Heart right ventricle (tissue), 16 donors: ENCODE measurements at regions not wholly inside any gene's neighbourhood (a gene's known extent, or its start where the extent isn't known, plus 50 kb on each side); places are given as distances from the start of the nearest gene placed in this dataset.

ENCODE experiments used
- ATAC-seq, 8 donors: fragments of 200-7000 bp; cut with Tn5 transposase; one replicate each; pipeline ENCODE4 v1.9.1; 2020; ENCODE audit warnings: mild to moderate bottlenecking in 8 of 8, moderate library complexity in 8 of 8, moderate number of reproducible peaks in 1 of 8
- DNase-seq, 2 donors: peaks; one replicate each; pipeline ENCODE4 v3.0.0-alpha.2; 2020
- H3K27ac ChIP-seq, 10 donors: fragments of 200-600 bp; sonication (generic) in 2 of 10; one replicate each; pipeline versions ENCODE4 v1.5.0 to v1.8.0; 2020 to 2022; ENCODE audit warnings: mild to moderate bottlenecking in 3 of 10
- H3K27me3 ChIP-seq, 7 donors: fragments of 200-600 bp; one replicate each; pipeline ENCODE4 v1.8.0; 2021 to 2022; ENCODE audit warnings: mild to moderate bottlenecking in 2 of 7
- H3K36me3 ChIP-seq, 9 donors: fragments of 200-600 bp; sonication (generic) in 1 of 9; one replicate each; pipeline versions ENCODE4 v1.5.0 to v1.8.0; 2020 to 2022; ENCODE audit warnings: mild to moderate bottlenecking in 2 of 9
- H3K4me1 ChIP-seq, 9 donors: fragments of 200-600 bp; sonication (generic) in 1 of 9; one replicate each; pipeline versions ENCODE4 v1.5.0 to v1.8.0; 2020 to 2022; ENCODE audit warnings: mild to moderate bottlenecking in 4 of 9
- H3K4me3 ChIP-seq, 10 donors: fragments of 200-600 bp; sonication (generic) in 2 of 10; one replicate each; pipeline versions ENCODE4 v1.5.0 to v1.8.0; 2020 to 2022; ENCODE audit warnings: mild to moderate bottlenecking in 7 of 10, moderate library complexity in 2 of 10
- H3K9me3 ChIP-seq, 11 donors: fragments of 200-600 bp in 10 of 11; sonication (generic) in 2 of 11; one replicate each; pipeline versions ENCODE4 v1.5.0 to v1.8.0; 2013 to 2022; ENCODE audit warnings: mild to moderate bottlenecking in 2 of 11, control low read depth in 1 of 11, moderate library complexity in 1 of 11
- CTCF ChIP-seq, 9 donors: fragments of 200-600 bp; sonication (generic) in 2 of 9; IDR thresholded peaks; one replicate each; pipeline versions ENCODE4 v1.5.0 to v1.8.0; 2021 to 2022; ENCODE audit warnings: antibody characterized with exemption in 9 of 9, mild to moderate bottlenecking in 5 of 9, moderate library complexity in 1 of 9
- WGBS, 2 donors: extraction: QIAGEN DNeasy Blood & Tissue Kit; methylation state at CpG; one replicate each; pipeline ENCODE4 v1.1.7; 2013; ENCODE audit warnings: inconsistent platforms in 1 of 2; 5-methylcytosine and 5-hydroxymethylcytosine counted together
- intact Hi-C, 10 donors: fragments of 100-400 bp; cut with DNase I; formaldehyde crosslinking; loops; one replicate each; pipeline versions ENCODE4 v1.11.1 to v1.14.2; 2022
- donor health status: Arrhythmogenic right ventricular cardiomyopathy.
- donor health status: ischemic (EF 13 %, LVEDD 7.1; RV severe dilation, severe dysfunction).
- donor health status: healthy with polysubstance abuse.
- donor health status: DM: no; HTN: yes; CAD: no.
- donor health status: DM: no; HTN: no; CAD: no.
- donor health status: ischemic (EF 25% LVEDD 6.9; RV normal size, moderate dysfunction).
- donor health status: ischemic (EF 25% LVEDD 5.7; RV mildly dilated, moderate dysfunction).
- donor health status: healthy.
- donor health status: DM: yes; HTN: yes; CAD: no.
- donor health status: Ischemic cardiomyopathy.
- donor health status: ischemic (EF 35%, LVEDD 5.7; RV mildly dilated, moderate dysfunction).
- donor health status: nonischemic (EF 11% LVEDD 7.7; RV severe dilation, severe dysfunction).
- donor health status: DM: yes; HTN: yes; CAD: no.
- donor health status: PGD.
- donor health status: ischemic (EF 29% LVEDD 5.4; RV normal size, mild dysfunction).
- donor health status: nonischemic (EF 23%, LVEDD 6.1; RV moderate dilation, normal function).

DNA sequence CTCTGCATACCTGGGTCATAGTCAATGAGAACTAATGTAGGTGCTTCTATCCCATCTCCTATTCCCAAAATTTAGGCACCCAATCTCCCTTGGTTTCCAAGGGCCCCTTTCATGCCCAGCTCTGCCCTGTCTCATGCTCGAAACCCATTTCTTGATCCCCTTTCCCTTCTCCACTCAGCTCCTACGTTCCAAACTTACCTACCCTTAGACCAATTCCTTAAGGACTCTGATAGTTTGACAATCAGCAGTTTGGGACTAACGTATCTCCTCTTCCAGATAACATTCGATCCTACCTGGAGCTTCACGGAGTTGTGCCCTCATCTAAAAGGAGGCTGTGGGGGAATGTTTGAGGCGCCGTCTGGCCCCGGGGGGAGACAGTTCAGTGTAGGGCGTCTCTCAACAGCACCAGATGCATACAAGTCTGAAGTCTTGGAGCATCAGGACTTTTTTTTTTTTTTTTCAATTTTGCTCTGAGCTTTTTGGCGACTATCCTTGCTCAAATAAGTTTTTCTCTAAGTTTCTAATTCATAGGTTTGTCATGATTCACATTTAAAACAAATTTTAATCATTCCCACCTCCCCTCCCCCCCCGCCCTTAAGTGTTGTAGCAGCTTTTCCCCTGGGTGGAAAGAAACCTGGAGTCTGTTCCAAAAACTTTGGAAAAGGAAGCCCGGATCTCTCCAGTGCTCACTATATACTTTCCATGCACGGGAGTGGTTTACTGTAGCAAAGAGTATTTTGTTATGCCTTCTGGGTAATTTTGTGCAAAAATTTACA lies 141.2 kb upstream of the LGALSL start:
- Histone ChIP-seq H3K36me3 (no peaks in the 10 kb centered on the region), H3K4me1 (peaks cover 0 to 27% (median 18%) of the 10 kb centered on the region in 9 donors), H3K4me3 (peak overlapping the region in 3 of 10 donors; percentile 3 to 22 (median 8)), H3K27ac (peak overlapping the region in 7 of 10 donors; percentile 5 to 71 (median 38)), H3K27me3 (no peaks in the 10 kb centered on the region), H3K9me3 (no peaks in the 10 kb centered on the region)
- intact Hi-C loops = loop anchor here in 7 of 10 donors (1.0 to 10.0 kb wide), 7 partner anchors 41 to 882 kb away; partner anchors contain the start of gene PELI1 (in 3 of the 7)
- ATAC-seq (peak in 6 of 8 donors; percentile 10 to 72 (median 31)), DNase-seq (no peak)
- TF ChIP-seq CTCF (IDR thresholded peaks at IDR 0.05) = peak in 1 of 9 donors; percentile 4
- WGBS, 2 donors = 43 to 49% methylated on average over 13 of the region's 13 CpGs

DNA sequence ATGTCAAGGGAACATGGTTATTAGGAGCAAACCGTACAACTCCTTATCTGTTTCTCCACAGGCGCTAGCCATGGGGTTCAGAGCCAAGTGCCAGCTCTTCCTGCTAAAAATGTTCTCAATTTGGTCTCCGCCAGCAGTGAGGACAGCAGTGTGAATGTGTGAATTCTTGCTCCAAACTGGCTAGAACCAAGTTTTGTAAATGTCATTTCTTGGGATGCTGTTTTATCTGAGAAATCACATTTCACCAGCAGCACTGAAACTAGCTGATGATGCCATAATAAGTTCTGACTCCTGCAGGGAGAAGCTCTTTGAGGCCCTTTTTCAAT lies 140.6 kb upstream of the LGALSL start:
- H3K9me3 ChIP-seq = no peaks in the 10 kb centered on the region
- 29 to 34% methylated on average over 3 of the region's 3 CpGs for WGBS, 2 donors
- intact Hi-C loops = loop anchor here in 7 of 10 donors (2.0 to 10.0 kb wide), 6 partner anchors 41 to 881 kb away; partner anchors contain the start of gene PELI1 (in 3 of the 7)
- no peak for TF ChIP-seq CTCF (IDR thresholded peaks at IDR 0.05)
- H3K4me1 ChIP-seq = peaks cover 0 to 27% (median 18%) of the 10 kb centered on the region in 9 donors
- no peaks in the 10 kb centered on the region for H3K27me3 ChIP-seq
- peak overlapping the region in 1 of 10 donors; percentile 22 for H3K4me3 ChIP-seq
- DNase-seq (no peak), ATAC-seq (peak in 5 of 8 donors; percentile 13 to 39 (median 23))
- H3K36me3 ChIP-seq = no peaks in the 10 kb centered on the region
- peak overlapping the region in 4 of 10 donors; percentile 37 to 71 (median 46) for H3K27ac ChIP-seq

DNA sequence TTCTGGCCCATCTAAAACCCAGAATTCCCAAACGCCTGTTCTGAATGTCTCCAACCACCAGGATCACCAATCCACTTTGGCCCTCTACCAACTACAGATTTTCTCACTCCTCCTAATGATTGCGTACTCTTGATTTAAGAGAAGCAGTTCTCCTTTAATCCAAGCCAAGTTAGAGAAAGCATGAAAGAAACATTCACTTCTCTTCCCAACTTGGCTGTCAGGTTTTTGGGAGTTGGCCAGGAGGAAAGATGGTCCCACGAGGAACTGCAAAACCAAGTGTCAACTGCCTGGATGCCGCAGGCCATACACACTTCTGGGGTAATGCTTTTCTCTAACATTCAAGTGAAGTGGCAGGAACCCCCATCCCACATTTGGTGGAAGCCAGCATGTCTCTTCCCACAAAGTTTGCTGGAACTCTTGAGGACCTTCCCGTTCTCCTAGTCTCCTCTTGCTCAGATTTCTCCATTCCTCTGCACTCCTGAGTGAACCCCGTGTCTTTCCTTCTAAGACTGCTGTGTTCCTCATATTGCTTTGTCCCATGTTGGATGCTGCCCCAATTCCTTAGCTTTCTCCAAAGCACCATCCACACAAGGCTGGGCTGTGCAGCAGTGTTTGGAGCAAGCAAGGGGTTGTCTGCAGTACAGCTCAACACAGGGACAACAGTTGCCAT lies 138.5 kb upstream of the LGALSL start:
- WGBS, 2 donors = 72 to 86% methylated on average over 6 of the region's 6 CpGs
- no peak for TF ChIP-seq CTCF (IDR thresholded peaks at IDR 0.05)

DNA sequence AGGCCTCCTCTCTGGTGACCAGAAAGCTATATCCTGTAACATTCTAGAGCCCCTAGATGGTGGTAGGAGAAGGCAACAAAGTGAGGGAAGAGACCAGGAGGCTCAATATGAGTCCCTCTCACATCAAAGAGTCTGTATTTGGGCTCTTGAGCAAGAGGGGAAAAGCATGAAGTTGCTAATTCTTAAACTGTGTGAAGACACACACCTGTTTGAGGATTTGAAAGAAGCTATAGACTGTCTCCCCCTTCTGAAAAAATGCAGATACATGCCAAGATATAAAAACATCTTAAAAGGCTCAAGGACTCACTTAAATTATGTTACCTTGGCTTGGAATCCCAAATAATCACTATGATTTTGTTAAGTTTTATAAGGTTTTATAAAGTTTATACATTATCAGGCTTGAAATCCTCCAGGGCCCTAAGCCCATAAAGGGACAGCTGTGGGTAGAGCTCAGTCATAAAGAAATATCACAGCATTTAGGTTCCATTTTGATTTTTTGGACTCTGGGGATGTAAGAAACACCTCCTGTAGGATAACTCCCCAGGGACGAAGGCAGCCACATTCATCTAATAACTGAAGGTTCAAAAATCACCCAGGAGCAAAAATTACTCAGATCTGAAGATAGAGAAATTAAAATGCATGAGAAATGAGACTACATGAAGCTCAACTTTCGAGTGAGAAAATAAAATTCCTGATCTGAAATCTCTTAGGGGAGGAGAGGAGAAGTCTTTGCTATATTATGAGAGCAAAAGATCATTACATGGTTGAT lies 136.1 kb upstream of the LGALSL start:
- peaks cover 0 to 4% (median 0%) of the 10 kb centered on the region in 7 donors for H3K27me3 ChIP-seq
- no peak for DNase-seq
- 94 to 96% methylated on average over 2 of the region's 2 CpGs for WGBS, 2 donors
- peaks cover 0 to 4% (median 0%) of the 10 kb centered on the region in 11 donors for H3K9me3 ChIP-seq
- no peak overlapping the region for H3K27ac ChIP-seq
- no peaks in the 10 kb centered on the region for H3K36me3 ChIP-seq
- peaks cover 0 to 10% (median 6%) of the 10 kb centered on the region in 9 donors for H3K4me1 ChIP-seq
- TF ChIP-seq CTCF (IDR thresholded peaks at IDR 0.05) = no peak
- intact Hi-C loops = loop anchor here in 3 of 10 donors (5.0 to 10.0 kb wide), 3 partner anchors 173 to 877 kb away; partner anchors contain the start of gene PELI1 (in 2 of the 3)
- ATAC-seq = no peak
- H3K4me3 ChIP-seq = no peak overlapping the region

More for the DNA sequence above, 138.5 kb upstream of the LGALSL start:
- Histone ChIP-seq H3K4me1 (peaks cover 0 to 27% (median 18%) of the 10 kb centered on the region in 9 donors), H3K36me3 (no peaks in the 10 kb centered on the region), H3K4me3 (no peak overlapping the region), H3K27me3 (no peaks in the 10 kb centered on the region), H3K9me3 (no peaks in the 10 kb centered on the region), H3K27ac (no peak overlapping the region)
- ATAC-seq = no peak
- intact Hi-C loops = loop anchor here in 3 of 10 donors (5.0 to 10.0 kb wide), 3 partner anchors 171 to 879 kb away; partner anchors contain the start of gene PELI1 (in 2 of the 3)
- no peak for DNase-seq
